GM21737 (cell line): ENCODE measurements at regions not wholly inside any gene's neighbourhood (a gene's known extent, or its start where the extent isn't known, plus 50 kb on each side); places are given as distances from the start of the nearest gene placed in this dataset.
A peak's percentile ranks its signal among the peaks of the same experiment; 100 is the strongest.

Source experiments
- ATAC-seq: cut with Tn5 transposase; IDR thresholded peaks from one replicate; pipeline ENCODE4 v1.9.1; 2021; ENCODE audit warnings: mild to moderate bottlenecking, moderate library complexity; ENCODE audit not compliant: unreplicated experiment

GRCh38 chr9:94159069-94159939, 75.0 kb downstream of the PTPDC1 start:
- no peak for ATAC-seq

DNA sequence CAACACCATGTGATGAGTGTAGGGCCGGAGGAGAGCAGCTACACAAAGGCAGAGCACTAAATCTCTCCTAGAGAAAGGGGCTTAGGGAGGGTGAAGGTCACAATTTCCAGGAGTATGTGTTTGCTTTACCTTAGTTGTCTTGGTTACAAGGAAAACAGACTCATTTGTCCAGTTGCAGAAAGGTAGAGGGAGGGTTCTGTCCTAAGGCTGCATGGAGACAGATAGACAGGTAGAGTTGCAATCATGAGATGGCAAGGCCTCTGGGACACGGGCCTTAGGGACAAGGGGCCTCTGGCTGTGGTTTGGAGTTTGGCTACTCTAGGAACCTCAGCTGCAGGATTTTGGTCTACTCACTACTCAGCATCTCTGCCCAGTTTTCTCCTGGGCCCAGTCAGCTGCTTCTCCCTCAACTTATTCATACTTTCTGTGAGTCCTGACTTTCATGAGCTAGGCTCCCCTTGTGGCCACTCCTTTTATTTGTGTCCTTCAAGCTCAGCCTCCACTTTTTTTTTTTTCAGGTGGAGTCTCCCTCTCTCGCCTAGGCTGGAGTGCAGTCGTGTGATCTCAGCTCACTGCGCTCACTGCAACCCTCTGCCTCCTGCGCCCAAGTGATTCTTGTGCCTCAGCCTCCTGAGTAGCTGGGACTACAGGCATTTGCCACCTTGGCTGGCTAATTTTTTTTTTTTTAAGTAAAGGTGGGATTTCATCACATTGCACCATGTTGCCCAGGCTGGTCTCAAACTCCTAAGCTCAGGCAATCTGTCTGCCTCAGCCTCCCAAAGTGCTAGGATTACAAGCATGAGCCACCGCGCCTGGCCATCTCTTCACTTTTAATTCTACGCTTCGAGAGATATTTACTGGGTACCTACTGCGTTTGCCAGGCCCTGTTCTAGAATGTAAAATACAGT, 76.6 kb downstream of the PTPDC1 start:
- no peak for ATAC-seq

DNA sequence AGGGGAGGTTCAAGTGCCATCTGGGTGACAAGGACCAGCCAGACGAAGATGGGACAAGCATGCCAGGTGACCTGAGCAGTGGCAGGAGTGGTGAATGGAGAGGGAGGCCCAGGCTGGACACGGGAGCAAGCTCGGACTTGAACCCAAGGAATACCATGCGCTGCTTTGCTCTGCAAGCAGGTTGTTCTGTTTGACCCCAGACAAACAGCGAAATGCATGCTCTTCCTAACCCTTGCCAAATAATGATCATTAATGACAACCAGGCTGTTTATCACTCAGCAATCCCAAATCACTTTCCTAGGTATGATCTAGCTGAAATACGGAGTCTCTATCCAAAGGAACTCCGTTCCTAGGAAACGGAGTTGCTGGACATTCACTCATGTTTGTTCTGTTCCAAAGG, 77.4 kb downstream of the PTPDC1 start:
- ATAC-seq, result no peak

- no peak for ATAC-seq
These were observed 80.7 kb downstream of the PTPDC1 start for GRCh38 chr9:94164806-94165549.

DNA sequence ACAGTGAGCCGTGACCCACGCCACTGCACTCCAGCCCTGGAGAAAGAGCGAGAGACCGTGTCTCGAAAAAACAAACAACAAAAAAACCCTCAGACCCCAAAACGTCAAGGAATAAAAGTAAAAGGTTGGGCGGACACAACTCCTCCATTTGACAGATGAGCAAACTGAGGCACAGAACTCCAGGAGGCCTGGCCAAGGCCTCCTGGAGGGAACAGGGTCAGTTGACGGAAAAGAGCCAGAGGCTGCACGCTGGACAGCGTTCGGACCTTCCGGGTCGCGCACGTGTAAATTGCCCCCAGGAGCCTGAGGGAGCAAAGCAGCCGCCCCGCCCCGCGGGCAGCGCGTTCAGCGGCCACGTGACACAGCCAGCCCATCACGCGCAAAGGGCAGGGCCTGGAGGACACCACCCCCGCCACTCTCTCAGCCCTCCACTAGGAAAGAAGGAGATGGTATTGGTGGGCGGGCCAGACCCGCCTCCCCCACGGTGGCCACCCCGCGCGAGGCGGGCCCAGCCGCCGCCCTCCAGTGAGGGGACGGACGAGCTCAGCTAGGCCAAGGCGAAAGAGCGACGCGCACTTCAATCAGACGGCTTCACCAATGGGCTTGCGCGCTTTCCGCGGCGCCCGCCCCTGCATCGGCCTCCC, 81.5 kb downstream of the PTPDC1 start:
- peak; percentile 89 for ATAC-seq

DNA sequence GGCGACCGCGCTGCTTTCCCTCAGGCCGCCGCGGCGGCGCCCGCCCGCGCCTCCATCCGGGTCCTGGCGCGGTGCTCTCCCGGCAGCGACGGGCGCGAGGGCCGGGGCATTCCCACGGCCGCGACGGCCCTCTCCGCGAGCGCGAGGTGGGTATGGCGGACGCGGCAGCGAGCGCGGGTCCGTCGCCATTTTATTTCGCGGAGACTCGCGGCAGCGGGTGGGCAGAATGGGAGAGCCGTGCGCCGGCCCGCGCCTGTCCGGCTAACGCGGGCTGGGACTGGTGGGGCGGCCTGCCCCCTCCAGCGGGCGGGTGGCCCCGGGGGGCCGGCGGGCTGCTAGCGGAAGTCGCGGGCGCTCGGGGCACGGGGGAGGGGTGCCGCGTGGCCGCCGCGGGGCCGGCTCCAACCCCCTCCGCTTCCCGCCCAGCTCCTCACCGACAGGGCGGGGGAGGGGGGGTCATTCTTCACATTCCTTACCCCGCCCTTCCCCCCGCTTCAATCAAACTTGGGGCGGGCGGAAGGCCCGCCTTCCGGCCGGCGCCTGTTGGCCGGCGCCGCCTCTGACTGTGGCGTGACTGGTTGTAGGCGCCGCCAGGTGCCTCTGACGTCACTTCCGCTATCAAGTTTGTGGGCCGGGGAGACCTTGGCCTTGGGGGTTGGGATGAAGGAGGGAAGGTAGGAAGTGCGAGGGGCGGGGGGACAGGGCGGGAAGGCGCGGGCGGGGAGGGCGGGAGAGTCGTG, 82.1 kb downstream of the PTPDC1 start:
- peak; percentile 61 for ATAC-seq

- ATAC-seq, result no peak
These were observed 82.7 kb downstream of the PTPDC1 start for GRCh38 chr9:94166976-94167346.

GRCh38 chr9:94167376-94167890, 83.2 kb downstream of the PTPDC1 start:
- no peak for ATAC-seq

GRCh38 chr9:94168203-94169000, 84.1 kb downstream of the PTPDC1 start:
- no peak for ATAC-seq

- ATAC-seq, result no peak
These were observed 85.7 kb downstream of the PTPDC1 start for GRCh38 chr9:94169968-94170367.

GRCh38 chr9:94173632-94174031, 85.5 kb upstream of the ZNF169 start:
- no peak for ATAC-seq

- no peak for ATAC-seq
These were observed 84.9 kb upstream of the ZNF169 start for GRCh38 chr9:94174164-94174563.

GRCh38 chr9:94175669-94176068, 83.4 kb upstream of the ZNF169 start:
- no peak for ATAC-seq

GRCh38 chr9:94176608-94177007, 82.5 kb upstream of the ZNF169 start:
- no peak for ATAC-seq

DNA sequence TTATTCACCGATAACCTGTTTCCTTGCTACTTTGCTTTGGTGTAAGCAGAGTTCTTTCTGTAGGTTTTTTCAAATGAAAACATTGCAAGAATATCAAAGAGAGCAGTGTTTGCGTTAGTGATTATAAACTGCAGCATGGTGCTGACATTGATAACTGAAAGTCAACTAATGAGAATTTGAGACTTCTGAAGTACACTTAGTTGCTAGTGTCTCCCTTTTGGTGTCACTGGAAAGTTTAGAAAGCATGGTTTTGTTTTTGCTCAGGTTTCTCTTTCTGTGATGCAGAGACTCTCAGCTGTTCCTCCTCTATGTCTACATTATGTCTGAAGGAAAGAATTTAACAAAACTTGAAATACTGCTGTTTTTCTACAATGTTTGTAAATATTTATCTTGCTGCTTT, 80.2 kb upstream of the ZNF169 start:
- ATAC-seq, result no peak

GRCh38 chr9:94181408-94182181, 77.5 kb upstream of the ZNF169 start:
- ATAC-seq, result no peak

- ATAC-seq, result no peak
These were observed 76.6 kb upstream of the ZNF169 start for GRCh38 chr9:94182532-94182931.
